Parathyroid adenoma (tissue), 2 donors: ENCODE measurements at regions not wholly inside any gene's neighbourhood (a gene's known extent, or its start where the extent isn't known, plus 50 kb on each side); places are given as distances from the start of the nearest gene placed in this dataset.

Experiments
- H2AFZ ChIP-seq: fragments of 300-600 bp; sonication (generic); one replicate; pipeline ENCODE4 v1.7.0; 2017; ENCODE audit warnings: antibody characterized with exemption, mild to moderate bottlenecking
- H3K27ac ChIP-seq: fragments of 300-600 bp; sonication (generic); one replicate; pipeline ENCODE4 v1.7.0; 2017
- H3K27me3 ChIP-seq: fragments of 300-600 bp; sonication (generic); one replicate; pipeline ENCODE4 v1.7.0; 2017; ENCODE audit warnings: low read length; ENCODE audit not compliant: control insufficient read depth, insufficient read depth
- H3K36me3 ChIP-seq: fragments of 300-600 bp; sonication (generic); one replicate; pipeline ENCODE4 v1.7.0; 2017; ENCODE audit warnings: low read length; ENCODE audit not compliant: control insufficient read depth, insufficient read depth
- H3K4me1 ChIP-seq: fragments of 300-600 bp; sonication (generic); one replicate; pipeline ENCODE4 v1.7.0; 2017; ENCODE audit warnings: control low read depth
- H3K4me2 ChIP-seq: fragments of 300-600 bp; sonication (generic); one replicate; pipeline ENCODE4 v1.7.0; 2017; ENCODE audit warnings: low read length
- H3K4me3 ChIP-seq: fragments of 300-600 bp; sonication (generic); one replicate; pipeline ENCODE4 v1.7.0; 2017; ENCODE audit warnings: low read depth, low read length
- H3K79me2 ChIP-seq: fragments of 300-600 bp; sonication (generic); one replicate; pipeline ENCODE4 v1.7.0; 2017; ENCODE audit warnings: control low read depth
- H3K9ac ChIP-seq: fragments of 300-600 bp; sonication (generic); one replicate; pipeline ENCODE4 v1.7.0; 2017; ENCODE audit warnings: mild to moderate bottlenecking
- H3K9me3 ChIP-seq: fragments of 300-600 bp; sonication (generic); one replicate; pipeline ENCODE4 v1.7.0; 2017; ENCODE audit warnings: low read length; ENCODE audit not compliant: control insufficient read depth
- CTCF ChIP-seq: fragments of 300-600 bp; sonication (generic); IDR thresholded peaks from one replicate; pipeline ENCODE4 v1.7.0; 2017; ENCODE audit warnings: antibody characterized with exemption, mild to moderate bottlenecking
- donor health status: primary hyperparathyroidism.

GRCh38 chr14:36451310-36452065 is 68.5 kb downstream of the NKX2-1 start:
- Histone ChIP-seq H3K36me3 (no peaks in the 10 kb centered on the region), H3K27ac (no peak overlapping the region), H3K4me1 (no peaks in the 10 kb centered on the region), H3K9me3 (no peaks in the 10 kb centered on the region), H3K4me2 (no peak overlapping the region), H3K79me2 (no peaks in the 10 kb centered on the region), H3K9ac (no peak overlapping the region), H3K4me3 (no peak overlapping the region), H3K27me3 (no peaks in the 10 kb centered on the region), H2AFZ (no peak overlapping the region)
- no peak for TF ChIP-seq CTCF

DNA sequence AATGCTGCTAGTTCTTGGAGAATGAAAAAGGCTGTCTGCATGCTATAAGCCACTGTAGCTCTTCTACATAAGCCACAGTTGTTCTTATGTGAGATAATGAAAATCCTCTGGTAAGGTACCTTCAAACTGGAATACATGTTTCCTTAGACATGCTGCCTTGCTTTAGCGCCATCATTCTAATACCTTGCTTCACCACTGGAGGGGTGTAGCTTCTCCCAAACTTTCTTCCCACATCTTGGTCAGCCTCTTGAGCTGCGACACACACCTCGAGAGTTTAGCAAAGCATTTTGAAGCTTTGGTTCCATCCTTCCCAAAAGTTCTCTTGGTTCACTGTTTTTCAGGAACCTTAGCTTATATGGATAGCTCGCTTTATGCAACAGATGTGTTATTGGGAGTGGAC is 69.5 kb downstream of the NKX2-1 start:
- Histone ChIP-seq H3K36me3 (no peaks in the 10 kb centered on the region), H3K9ac (no peak overlapping the region), H3K27me3 (no peaks in the 10 kb centered on the region), H3K9me3 (no peaks in the 10 kb centered on the region), H3K4me1 (no peaks in the 10 kb centered on the region), H3K4me3 (no peak overlapping the region), H3K4me2 (no peak overlapping the region), H3K79me2 (no peaks in the 10 kb centered on the region), H2AFZ (no peak overlapping the region), H3K27ac (no peak overlapping the region)
- no peak for TF ChIP-seq CTCF

GRCh38 chr14:36449903-36450302 is 70.1 kb downstream of the NKX2-1 start:
- Histone ChIP-seq H3K27me3 (no peaks in the 10 kb centered on the region), H3K36me3 (no peaks in the 10 kb centered on the region), H3K9ac (no peak overlapping the region), H2AFZ (no peak overlapping the region), H3K4me3 (no peak overlapping the region), H3K79me2 (no peaks in the 10 kb centered on the region), H3K4me1 (no peaks in the 10 kb centered on the region), H3K4me2 (no peak overlapping the region), H3K9me3 (no peaks in the 10 kb centered on the region), H3K27ac (no peak overlapping the region)
- TF ChIP-seq CTCF, result no peak

GRCh38 chr14:36443374-36443773 is 76.7 kb downstream of the NKX2-1 start:
- Histone ChIP-seq H3K36me3 (no peaks in the 10 kb centered on the region), H3K4me3 (no peak overlapping the region), H3K4me1 (no peaks in the 10 kb centered on the region), H3K9ac (no peak overlapping the region), H3K27ac (no peak overlapping the region), H3K9me3 (no peaks in the 10 kb centered on the region), H2AFZ (no peak overlapping the region), H3K27me3 (no peaks in the 10 kb centered on the region), H3K79me2 (no peaks in the 10 kb centered on the region), H3K4me2 (no peak overlapping the region)
- TF ChIP-seq CTCF, result no peak

- Histone ChIP-seq H3K4me3 (no peak overlapping the region), H3K27me3 (no peaks in the 10 kb centered on the region), H3K4me1 (no peaks in the 10 kb centered on the region), H3K4me2 (no peak overlapping the region), H3K9ac (no peak overlapping the region), H2AFZ (no peak overlapping the region), H3K9me3 (no peaks in the 10 kb centered on the region), H3K36me3 (no peaks in the 10 kb centered on the region), H3K27ac (no peak overlapping the region), H3K79me2 (no peaks in the 10 kb centered on the region)
- no peak for TF ChIP-seq CTCF
These were observed 77.2 kb downstream of the NKX2-1 start for GRCh38 chr14:36442824-36443241.
